AG04450 (cell line): ENCODE measurements at regions not wholly inside any gene's neighbourhood (a gene's known extent, or its start where the extent isn't known, plus 50 kb on each side); places are given as distances from the start of the nearest gene placed in this dataset.
"Not testable (repeated sequence)": the region's sequence is repeated elsewhere in the genome, so short reads cannot be mapped to it uniquely, and the experiment has no call there.

Source experiments
- CTCF ChIA-PET: fragments of 300-600, 350-600 bp; formaldehyde crosslinking; extraction: SDS; loops from one replicate; lab custom pipeline; 2022; ENCODE audit warnings: antibody characterized with exemption, inconsistent platforms; lab: Charles Lee
- POLR2A ChIA-PET: fragments of 350-600 bp; formaldehyde crosslinking; extraction: SDS; loops from one replicate; lab custom pipeline; 2021; ENCODE audit warnings: antibody characterized with exemption, inconsistent platforms; lab: Yijun Ruan, JAX
- DNase-seq: peaks from one replicate; pipeline ENCODE4 v3.0.0-alpha.2; 2011; ENCODE audit warnings: low read depth, low spot score
- H3K27ac ChIP-seq: one replicate; pipeline ENCODE4 v1.5.1; 2012; ENCODE audit warnings: low read depth, low read length, control low read depth
- H3K27me3 ChIP-seq: one replicate; pipeline ENCODE4 v1.6.0; 2012; ENCODE audit warnings: low read length; ENCODE audit not compliant: control insufficient read depth, insufficient read depth
- H3K4me3 ChIP-seq: 2 replicates; pipeline ENCODE4 v1.5.1; 2011; ENCODE audit warnings: mild to moderate bottlenecking, low read depth, low read length, control low read depth
- H3K9me3 ChIP-seq: 2 replicates; pipeline ENCODE4 v1.5.1; 2012; ENCODE audit warnings: low read length; ENCODE audit not compliant: control insufficient read depth, insufficient read depth
- TF ChIP-seq, protein P1 (sequence below): IDR thresholded peaks from 2 replicates; pipeline ENCODE4 v1.5.1; 2011; ENCODE audit warnings: low read depth, low read length, control low read depth, inconsistent platforms

DNA sequence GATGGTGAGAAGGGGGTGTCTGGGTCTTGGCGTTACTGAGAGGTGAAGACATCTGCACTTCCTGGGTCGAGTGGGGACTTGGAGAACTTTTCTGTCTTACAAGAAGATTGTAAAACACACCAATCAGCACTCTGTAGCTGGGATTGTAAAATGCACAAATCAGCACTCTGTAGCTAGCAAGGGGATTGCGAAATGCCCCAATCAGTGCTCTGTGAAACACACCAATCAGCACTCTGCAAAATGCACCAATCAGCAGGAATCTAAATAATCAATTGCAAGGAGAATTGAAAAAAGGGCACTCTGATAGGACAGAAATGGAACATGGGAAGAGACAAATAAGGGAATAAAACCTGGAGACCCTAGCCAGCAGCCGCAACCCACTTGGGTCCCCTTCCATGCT lies 376.1 kb upstream of the SFSWAP start:
- DNase-seq: no peak
- TF ChIP-seq, protein P1, sequence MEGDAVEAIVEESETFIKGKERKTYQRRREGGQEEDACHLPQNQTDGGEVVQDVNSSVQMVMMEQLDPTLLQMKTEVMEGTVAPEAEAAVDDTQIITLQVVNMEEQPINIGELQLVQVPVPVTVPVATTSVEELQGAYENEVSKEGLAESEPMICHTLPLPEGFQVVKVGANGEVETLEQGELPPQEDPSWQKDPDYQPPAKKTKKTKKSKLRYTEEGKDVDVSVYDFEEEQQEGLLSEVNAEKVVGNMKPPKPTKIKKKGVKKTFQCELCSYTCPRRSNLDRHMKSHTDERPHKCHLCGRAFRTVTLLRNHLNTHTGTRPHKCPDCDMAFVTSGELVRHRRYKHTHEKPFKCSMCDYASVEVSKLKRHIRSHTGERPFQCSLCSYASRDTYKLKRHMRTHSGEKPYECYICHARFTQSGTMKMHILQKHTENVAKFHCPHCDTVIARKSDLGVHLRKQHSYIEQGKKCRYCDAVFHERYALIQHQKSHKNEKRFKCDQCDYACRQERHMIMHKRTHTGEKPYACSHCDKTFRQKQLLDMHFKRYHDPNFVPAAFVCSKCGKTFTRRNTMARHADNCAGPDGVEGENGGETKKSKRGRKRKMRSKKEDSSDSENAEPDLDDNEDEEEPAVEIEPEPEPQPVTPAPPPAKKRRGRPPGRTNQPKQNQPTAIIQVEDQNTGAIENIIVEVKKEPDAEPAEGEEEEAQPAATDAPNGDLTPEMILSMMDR: no peak
- ChIA-PET CTCF (no interaction called here), POLR2A (no interaction called here)
- peaks cover 32% of the 10 kb centered on the region for H3K9me3 ChIP-seq
- H3K27ac ChIP-seq: no peak overlapping the region
- no peaks in the 10 kb centered on the region for H3K27me3 ChIP-seq
- no peak overlapping the region for H3K4me3 ChIP-seq

DNA sequence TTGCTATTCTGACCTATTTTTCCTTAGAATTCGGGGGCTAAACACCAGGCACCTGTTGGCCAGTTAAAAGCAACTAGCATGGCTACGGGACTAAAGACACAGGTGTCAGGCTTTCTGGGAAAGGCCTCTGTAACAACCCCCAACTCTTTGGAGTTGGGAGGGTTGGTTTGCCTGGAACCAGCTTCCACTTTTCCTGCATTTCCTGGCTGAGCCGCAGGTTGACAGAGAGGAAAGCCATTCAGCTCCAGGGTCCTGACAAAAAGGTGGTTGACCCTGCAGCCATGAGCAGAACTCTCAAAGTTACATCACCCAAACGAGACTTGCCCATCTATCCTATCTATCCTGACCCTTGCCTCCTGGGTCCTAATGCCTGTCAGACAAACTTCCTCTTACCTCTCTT lies 375.4 kb upstream of the SFSWAP start:
- Histone ChIP-seq H3K4me3 (no peak overlapping the region), H3K27ac (no peak overlapping the region), H3K9me3 (peaks cover 29% of the 10 kb centered on the region), H3K27me3 (no peaks in the 10 kb centered on the region)
- TF ChIP-seq, protein P1: no peak
- no peak for DNase-seq
- ChIA-PET POLR2A (no interaction called here), CTCF (no interaction called here)

DNA sequence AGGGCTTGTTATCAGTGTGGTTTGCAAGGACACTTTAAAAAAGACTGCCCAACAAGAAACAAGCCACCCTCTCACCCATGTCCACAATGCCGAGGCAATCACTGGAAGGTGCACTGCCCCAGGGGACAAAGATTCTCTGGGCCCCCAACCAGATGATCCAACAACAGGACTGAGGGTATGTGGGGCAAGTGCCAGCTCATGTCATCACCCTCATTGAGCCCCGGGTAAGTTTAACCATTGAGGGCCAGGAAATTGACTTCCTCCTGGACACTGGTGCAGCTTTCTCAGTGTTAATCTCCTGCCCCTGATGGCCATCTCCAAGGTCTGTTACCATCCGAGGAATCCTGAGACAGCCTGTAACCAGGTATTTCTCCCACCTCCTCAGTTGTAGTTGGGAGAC lies 373.0 kb upstream of the SFSWAP start:
- H3K9me3 ChIP-seq: peaks cover 26% of the 10 kb centered on the region
- DNase-seq, POLR2A ChIA-PET, CTCF ChIA-PET, H3K27ac ChIP-seq, H3K27me3 ChIP-seq, H3K4me3 ChIP-seq: not testable (repeated sequence)

DNA sequence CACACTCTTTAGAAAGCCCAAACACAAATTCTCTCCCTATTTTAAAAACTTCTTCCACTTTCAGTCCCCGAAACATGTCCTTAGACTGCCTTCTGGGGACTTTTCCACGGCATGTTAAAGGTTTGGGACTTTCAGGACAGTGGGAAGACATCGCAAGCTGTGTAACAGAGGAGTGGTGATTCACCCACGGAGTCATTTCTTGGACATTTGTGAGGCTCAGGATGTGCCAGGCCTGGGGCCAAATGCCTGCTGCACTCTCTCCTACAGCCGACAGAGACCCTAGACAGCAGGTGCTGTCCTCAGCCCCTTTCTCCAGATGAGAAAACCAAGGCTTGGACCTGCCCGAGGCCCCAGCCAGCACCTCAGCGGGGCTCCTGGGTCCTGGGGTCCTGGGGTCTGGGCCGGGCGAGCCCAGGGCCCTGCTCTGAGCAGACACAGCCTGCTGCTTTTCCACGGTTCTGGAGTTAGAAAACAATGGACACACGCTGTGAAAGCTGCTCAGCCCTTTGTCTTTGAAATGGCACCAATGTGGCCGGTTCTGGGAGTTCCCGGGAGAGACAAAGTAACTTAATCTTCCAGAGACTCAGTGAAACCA lies 370.2 kb upstream of the SFSWAP start:
- TF ChIP-seq, protein P1: no peak
- Histone ChIP-seq H3K4me3 (no peak overlapping the region), H3K9me3 (peaks cover 25% of the 10 kb centered on the region), H3K27ac (no peak overlapping the region), H3K27me3 (no peaks in the 10 kb centered on the region)
- no peak for DNase-seq
- CTCF ChIA-PET: no interaction called here
- POLR2A ChIA-PET: no interaction called here

DNA sequence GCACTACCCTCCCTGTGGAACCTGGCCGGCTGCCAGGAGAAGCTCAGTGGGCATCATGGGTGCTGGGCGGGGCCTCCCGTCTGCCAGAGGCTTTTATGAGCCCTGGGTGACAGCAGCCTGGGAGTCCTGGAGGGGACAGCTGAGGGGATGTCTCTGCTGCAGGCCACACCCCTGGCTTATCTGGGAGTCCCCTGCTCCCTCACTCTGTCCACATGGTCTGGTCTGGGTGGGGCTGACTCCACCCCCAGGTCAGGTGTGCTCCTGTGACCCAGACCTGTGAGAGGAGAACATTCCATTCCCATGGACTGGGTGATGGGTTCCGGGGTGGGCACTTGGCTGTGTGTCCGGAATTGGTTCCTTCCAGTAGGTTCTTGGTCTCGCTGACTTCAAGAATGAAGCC lies 369.3 kb upstream of the SFSWAP start:
- POLR2A ChIA-PET, DNase-seq, H3K27ac ChIP-seq, H3K4me3 ChIP-seq, H3K27me3 ChIP-seq, CTCF ChIA-PET: not testable (repeated sequence)
- peaks cover 34% of the 10 kb centered on the region for H3K9me3 ChIP-seq

DNA sequence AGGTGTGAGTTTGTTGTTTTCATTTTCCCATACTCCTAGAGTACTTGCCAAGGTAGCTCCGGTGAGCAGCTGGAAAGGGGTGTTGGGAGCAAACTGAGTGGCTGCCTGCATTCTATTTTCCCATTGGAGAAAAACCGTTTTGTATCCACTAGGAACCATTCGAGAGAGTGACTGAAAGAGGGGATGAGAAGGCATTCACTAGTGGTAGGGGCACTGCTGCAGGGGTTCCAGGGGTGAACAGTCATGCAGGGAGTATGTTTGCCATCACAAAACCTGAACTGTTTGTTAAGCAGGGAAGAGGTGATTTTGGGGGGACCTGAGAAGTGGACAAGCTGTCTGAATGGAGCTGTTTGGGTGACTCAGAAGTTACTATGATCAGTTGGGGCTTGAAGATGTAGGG lies 367.5 kb upstream of the SFSWAP start:
- POLR2A ChIA-PET, CTCF ChIA-PET, H3K4me3 ChIP-seq, H3K27me3 ChIP-seq, H3K27ac ChIP-seq, DNase-seq: not testable (repeated sequence)
- H3K9me3 ChIP-seq: peaks cover 48% of the 10 kb centered on the region

DNA sequence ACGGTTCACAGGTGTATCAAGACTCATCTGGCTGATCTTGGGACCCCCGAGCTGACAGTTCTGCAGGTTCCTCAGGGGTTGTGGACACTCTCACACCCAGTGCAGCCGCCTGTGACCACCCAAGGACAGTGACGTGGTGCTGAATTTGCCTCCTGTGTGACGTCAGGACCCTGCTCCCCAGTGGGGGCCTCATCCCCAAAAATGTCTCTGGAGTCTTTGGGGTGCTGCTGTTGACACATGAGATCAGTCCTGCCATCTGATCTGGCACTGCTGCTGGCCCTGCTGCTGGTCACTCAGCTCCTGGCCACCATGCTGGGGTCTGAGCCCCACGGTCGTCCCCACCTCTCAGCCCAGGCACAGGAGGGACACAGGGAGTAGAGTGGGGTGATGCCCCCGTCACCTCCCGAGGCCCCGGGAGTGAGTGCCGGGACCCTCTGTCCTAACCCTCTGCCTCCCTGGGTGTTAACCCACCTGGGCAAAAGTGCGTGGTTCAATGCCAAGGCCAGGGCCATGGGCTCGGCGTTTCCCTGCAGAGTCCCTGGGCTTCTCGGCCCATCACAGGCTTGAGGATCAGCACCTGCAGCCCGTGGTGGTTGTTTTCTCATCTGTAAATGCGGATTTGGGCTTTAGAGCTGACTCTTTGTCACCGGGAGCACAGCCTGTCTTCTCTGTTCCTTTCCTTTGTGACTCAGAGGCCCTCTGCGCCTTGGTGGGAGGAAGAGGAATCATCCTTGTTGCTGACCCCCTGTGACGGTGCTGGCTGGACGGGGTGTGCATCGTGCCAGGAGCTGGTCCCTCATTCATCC lies 366.0 kb upstream of the SFSWAP start:
- H3K9me3 ChIP-seq: peaks cover 60% of the 10 kb centered on the region
- H3K27ac ChIP-seq, H3K27me3 ChIP-seq, CTCF ChIA-PET, DNase-seq, H3K4me3 ChIP-seq: not testable (repeated sequence)
- POLR2A ChIA-PET: interaction anchor here (0.8 kb wide), 1 partner anchor 98 kb away, joined by 3 read pairs; no protein-coding TSS in a partner anchor
